HG02840 (cell line): ENCODE measurements at regions not wholly inside any gene's neighbourhood (a gene's known extent, or its start where the extent isn't known, plus 50 kb on each side); places are given as distances from the start of the nearest gene placed in this dataset.

Experiments
- ATAC-seq: cut with Tn5 transposase; IDR thresholded peaks from one replicate; pipeline ENCODE4 v1.9.1; 2021; ENCODE audit warnings: mild to moderate bottlenecking, moderate library complexity, moderate number of reproducible peaks; ENCODE audit not compliant: unreplicated experiment, low FRiP score

DNA sequence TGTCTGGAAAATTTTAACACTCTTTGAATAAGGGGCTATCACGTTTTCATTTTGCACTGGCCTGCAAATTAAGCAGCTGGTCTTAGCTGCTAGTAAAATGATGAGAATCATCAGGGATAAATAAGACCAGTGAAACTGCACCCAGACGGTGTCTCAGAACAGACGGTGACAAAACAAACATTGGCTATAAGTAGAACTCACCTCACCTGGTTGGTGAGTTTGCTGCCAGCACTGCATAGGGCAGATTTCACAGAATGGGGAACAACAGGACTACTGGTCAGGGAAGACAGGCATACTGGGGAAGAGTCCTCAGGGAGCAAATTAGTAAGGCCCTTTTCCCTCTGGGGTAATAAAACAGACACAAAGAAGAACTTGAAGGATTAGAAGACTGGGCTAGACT, 175.9 kb upstream of the CITED2 start:
- ATAC-seq: no peak

DNA sequence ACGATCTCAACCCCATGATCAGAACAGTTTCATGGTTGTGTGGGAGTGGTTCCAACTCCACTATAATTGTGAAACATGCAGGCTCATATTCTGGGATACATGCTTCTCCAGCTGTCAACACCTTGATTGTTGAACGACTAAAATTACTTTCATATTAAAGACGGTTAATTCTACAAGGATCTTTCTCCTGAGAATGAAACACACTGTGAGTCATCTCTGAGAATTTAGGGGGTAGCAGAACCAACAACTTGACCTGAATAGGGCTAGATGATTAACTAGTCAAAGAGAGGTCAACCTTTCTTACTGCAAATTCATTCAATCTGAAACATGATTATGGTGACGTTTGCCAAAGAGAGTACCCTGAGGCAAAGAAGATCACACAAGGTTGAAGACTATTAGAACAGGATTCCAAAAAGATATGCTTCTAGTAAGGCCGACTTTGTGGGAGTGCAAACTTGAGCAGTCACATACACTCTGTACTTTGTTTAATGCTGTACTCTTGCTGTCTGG, 175.2 kb upstream of the CITED2 start:
- ATAC-seq: no peak

DNA sequence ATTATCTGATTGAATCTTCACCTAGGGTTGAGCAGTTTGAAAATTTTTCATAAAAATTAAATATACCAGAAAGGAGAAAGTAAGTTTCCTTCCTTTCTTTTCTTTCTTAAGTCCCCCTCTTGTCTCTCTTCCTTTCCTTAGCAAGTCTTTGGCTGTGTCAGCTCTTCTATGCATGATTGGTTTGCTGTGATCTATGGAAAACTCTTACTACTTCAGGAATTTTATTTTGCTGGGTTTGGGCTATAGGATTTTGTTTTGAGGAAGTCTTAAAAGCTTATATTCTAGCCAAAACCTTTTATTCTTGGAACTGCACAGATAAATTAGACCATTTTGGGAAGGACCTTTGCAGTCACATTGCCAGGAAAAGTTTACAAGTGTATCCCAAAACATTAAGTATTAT, 173.4 kb upstream of the CITED2 start:
- no peak for ATAC-seq

GRCh38 chr6:139547122-139547776, 172.8 kb upstream of the CITED2 start:
- ATAC-seq: no peak

DNA sequence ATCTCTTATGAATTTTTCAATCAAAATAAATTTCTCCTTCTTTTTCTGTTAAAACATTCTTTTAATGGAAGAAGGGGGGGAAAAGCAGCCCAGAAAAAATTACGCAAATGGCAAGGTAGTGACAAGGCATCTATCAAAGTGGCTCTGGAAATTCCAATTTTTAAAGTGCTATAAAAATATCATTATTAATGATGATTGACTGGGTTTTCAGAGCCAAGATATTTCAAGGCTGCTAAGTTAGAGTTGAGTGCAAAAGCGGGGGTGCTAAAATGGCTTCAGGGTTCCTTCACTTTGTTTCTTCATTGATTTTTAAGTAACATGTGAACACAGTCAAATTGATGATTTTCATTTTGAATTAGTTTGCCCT, 171.6 kb upstream of the CITED2 start:
- no peak for ATAC-seq

GRCh38 chr6:139545206-139546105, 171.0 kb upstream of the CITED2 start:
- no peak for ATAC-seq

- no peak for ATAC-seq
These were observed 170.2 kb upstream of the CITED2 start for GRCh38 chr6:139544701-139545057.

- ATAC-seq: no peak
These were observed 167.9 kb upstream of the CITED2 start for GRCh38 chr6:139542351-139542750.

- no peak for ATAC-seq
These were observed 166.4 kb upstream of the CITED2 start for GRCh38 chr6:139540894-139541293.

GRCh38 chr6:139540276-139540675, 165.8 kb upstream of the CITED2 start:
- ATAC-seq: no peak

GRCh38 chr6:139539852-139540251, 165.4 kb upstream of the CITED2 start:
- no peak for ATAC-seq

DNA sequence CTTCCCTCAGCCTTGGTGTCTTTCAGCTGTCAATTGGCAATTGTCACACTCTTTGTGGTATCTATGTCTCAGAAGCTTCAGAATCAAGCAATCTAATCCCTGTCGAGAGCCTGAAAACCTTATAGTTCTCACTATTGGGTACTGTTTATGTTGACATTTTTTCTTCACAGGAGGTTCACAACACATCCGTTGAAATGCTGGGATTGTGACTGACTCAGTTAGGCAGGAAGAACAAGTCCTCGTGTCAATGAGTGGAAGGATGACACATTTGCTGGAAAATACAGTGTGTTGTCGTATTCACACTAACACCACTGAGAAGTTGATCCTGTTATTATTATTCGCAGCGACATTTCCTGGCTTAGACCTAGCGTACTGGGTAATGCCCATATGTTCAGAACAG, 163.9 kb upstream of the CITED2 start:
- ATAC-seq: no peak

DNA sequence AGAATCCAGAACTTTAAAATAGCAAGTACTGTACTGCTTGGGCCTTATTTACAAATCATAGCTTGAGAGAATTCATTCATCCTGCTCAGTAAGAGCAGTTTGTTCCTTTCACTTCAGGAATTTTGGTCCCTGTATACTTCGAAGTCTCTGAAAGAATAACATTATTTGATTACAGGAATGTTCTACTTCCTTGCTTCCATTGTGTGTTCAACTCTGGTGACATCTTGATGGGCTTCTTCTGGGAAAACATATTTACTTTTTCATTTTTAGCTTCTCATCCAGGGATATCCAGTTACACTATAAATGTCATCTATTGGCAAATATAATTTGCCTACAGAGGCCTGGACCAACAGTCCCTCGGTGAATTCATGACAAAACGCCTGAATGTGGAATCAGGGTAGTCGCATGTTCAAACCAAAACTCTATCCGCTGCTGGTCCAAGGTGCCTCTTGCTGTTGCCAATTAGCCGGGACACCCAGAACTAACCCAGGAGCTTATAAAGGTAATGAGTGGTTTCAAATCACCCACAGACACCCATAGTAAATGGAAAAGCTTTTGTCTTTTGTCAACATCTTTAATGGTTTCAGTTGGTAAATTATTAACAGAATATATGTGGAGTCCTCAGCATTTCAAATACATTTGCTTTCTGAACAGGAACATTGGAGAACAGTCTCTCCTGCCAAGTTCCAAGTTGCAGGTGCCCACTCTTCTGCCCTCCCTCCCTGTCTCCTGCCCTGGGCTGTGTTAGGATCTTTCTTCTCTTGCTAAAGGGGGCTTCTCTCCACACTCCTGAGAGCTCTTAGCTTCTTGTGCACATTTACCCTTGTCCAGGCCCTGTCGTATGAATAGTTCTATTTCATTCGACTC, 162.5 kb upstream of the CITED2 start:
- no peak for ATAC-seq

DNA sequence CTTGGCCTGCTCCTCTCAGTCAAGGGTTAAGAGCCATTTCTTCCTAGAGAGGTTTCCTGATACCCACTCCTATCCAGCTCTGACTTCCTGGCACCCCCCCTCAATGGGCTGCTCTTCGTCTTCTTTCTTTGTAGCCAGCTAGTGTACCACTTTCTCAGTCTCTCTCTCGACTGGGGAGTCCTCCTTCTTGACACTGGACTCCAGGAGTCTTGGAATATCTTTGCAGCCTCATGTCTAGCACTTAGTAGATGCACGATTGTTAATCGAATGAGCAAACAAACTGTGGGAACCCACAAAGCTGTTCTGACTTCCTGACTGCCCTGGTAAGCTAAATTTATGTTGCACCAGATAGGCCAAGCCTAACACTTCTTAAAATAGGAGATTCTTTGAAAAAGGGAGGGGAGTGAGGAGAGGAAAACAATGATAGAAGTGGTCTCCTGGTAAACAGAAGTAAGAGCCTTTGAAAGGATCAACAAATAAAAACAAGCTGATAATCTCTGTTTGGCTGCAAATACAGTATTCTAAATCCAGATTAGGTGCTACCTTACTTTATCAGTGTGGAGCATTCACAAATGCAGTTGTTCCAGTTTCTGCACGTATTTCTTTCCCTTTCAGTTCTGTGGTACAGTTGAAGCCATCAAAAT, 160.1 kb upstream of the CITED2 start:
- ATAC-seq: no peak

DNA sequence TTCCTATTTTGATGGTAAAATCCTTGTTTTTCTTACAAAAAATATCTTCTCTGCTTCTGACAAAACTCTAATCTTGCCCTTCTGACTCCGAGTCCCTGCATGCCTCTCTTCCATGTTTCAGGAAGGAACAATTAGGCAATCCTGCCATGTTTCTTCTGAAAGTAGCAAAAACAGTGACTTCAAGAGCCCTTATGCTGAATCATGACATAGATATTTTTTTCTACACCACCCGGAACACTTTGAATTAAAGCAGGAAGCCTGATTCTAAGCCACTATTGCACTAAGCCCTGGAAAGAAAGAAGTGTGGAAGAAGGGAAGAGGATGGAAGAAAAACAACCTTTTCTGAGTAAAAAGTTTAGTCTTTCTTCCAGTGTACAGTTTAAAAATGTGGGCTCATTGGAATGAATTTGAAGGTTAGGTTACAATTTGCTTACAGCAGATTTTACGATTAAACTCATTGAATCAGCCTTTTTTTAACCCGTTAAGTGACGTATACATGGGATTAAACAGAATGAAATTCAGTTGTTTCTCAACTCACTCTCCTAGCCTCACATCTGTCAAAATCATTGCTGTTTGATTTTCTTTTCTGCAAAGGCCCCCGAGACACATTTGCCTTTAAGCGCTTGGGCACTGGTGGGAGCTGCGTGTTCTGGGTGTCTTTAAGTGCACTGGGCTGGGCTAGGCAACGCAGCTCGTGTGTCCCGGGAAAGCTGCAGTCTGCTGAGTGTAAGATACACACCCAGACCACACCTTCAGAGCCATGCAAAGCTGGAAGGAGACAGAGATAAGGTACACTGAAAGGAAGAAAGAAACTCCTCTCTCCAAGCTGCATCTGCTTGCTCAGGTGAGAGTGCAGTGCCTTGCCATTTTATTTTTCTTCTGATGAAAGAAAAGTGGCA, 159.4 kb upstream of the CITED2 start:
- no peak for ATAC-seq

GRCh38 chr6:139533171-139533570, 158.7 kb upstream of the CITED2 start:
- no peak for ATAC-seq

DNA sequence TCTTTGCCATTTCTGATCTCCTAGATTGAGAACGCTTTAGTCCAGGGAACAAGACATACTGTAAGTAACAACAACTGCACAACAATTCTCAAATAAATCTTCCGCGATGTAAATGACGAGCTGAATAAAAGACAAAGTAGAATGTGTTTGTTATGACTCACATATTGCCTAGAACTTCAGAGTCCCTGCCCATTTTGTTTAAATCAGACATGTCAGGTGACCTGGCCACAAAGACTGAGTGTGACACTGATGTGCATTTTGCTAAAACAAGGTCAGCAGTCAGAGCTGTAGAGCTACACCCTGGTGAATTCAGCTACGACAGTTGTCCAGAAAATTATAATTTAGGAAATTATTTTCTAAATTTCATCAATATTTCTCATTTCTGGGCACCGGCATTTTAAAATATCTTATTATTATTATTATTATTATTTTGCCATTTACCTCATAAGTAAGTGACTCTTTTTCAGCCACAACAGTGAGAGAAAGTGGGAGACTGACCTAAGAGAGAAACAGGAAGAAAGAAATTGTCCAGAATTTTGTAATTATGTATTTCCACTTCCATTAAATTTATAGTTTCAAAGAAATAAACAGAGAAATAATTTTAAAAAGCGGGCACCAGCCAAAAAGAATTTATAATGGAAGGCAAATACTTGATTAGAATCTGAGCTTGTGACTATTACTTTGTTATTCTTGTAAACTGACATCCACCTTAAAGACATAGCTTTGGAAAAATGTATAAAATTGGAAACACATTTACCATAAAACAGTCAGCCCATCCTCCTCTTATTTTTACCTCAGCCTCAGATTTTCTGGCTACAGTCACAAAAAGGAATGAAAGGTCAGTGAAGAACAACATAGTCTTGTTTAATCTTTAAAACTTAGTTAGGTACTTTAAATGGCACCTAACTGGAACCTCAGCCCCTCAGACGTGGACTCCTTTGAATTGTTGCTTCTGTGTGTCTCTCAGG, 157.0 kb upstream of the CITED2 start:
- no peak for ATAC-seq

GRCh38 chr6:139530561-139530960, 156.1 kb upstream of the CITED2 start:
- no peak for ATAC-seq
